CD4-positive, alpha-beta memory T cell (primary cell): ENCODE measurements at regions not wholly inside any gene's neighbourhood (a gene's known extent, or its start where the extent isn't known, plus 50 kb on each side); places are given as distances from the start of the nearest gene placed in this dataset.

Experiments
- CTCF ChIA-PET: fragments of 350-600 bp; sonication (Branson Sonifier 250); formaldehyde crosslinking; loops from one replicate; lab custom pipeline; 2021; ENCODE audit warnings: inconsistent platforms; ENCODE audit not compliant: partially characterized antibody; lab: Charles Lee
- POLR2A ChIA-PET: fragments of 350-600 bp; sonication (Branson Sonifier 250); formaldehyde crosslinking; loops from one replicate; lab custom pipeline; 2021; ENCODE audit not compliant: partially characterized antibody; lab: Charles Lee
- DNase-seq, 5 donors: peaks; one replicate each; pipeline versions ENCODE4 v3.0.0 to v3.0.0-alpha.2; 2020 to 2022; ENCODE audit warnings: mixed read lengths in 1 of 5
- H3K27ac ChIP-seq: one replicate; pipeline ENCODE4 v1.7.0; 2013; ENCODE audit warnings: low read depth, low read length
- H3K27me3 ChIP-seq: 2 replicates; pipeline ENCODE4 v1.7.0; 2013; ENCODE audit warnings: mild to moderate bottlenecking, low read length, moderate library complexity; ENCODE audit not compliant: insufficient read depth
- H3K36me3 ChIP-seq: 2 replicates; pipeline ENCODE4 v1.7.0; 2013; ENCODE audit warnings: mild to moderate bottlenecking, low read length, moderate library complexity; ENCODE audit not compliant: insufficient read depth
- H3K4me1 ChIP-seq: 2 replicates; pipeline ENCODE4 v1.7.0; 2013; ENCODE audit warnings: mild to moderate bottlenecking, low read length, moderate library complexity; ENCODE audit not compliant: insufficient read depth
- H3K4me3 ChIP-seq, 2 donors: one replicate each; pipeline ENCODE4 v1.7.0; 2013; ENCODE audit warnings: low read length in 2 of 2, mild to moderate bottlenecking in 1 of 2
- H3K9me3 ChIP-seq, 2 donors: one replicate each; pipeline ENCODE4 v1.7.0; 2013; ENCODE audit warnings: low read length in 2 of 2, control low read depth in 1 of 2; ENCODE audit not compliant: control insufficient read depth in 1 of 2
- H3K27ac Mint-ChIP-seq, 7 donors: one replicate each; pipeline ENCODE4 v1.8.0; 2020 to 2021; ENCODE audit warnings: mixed read lengths in 7 of 7, mild to moderate bottlenecking in 6 of 7, inconsistent platforms in 3 of 7, moderate library complexity in 3 of 7
- H3K27me3 Mint-ChIP-seq, 2 donors: one replicate each; pipeline ENCODE4 v1.8.0; 2020 to 2021; ENCODE audit warnings: mixed read lengths in 2 of 2
- H3K36me3 Mint-ChIP-seq, 2 donors: one replicate each; pipeline ENCODE4 v1.8.0; 2020 to 2021; ENCODE audit warnings: mixed read lengths in 2 of 2, inconsistent platforms in 1 of 2, mild to moderate bottlenecking in 1 of 2
- H3K4me1 Mint-ChIP-seq, 4 donors: one replicate each; pipeline ENCODE4 v1.8.0; 2020 to 2021; ENCODE audit warnings: mixed read lengths in 4 of 4, mild to moderate bottlenecking in 1 of 4
- H3K4me3 Mint-ChIP-seq, 8 donors: one replicate each; pipeline ENCODE4 v1.8.0; 2020 to 2021; ENCODE audit warnings: mixed read lengths in 8 of 8, mild to moderate bottlenecking in 7 of 8, moderate library complexity in 6 of 8, inconsistent platforms in 3 of 8
- H3K9me3 Mint-ChIP-seq, 8 donors: one replicate each; pipeline ENCODE4 v1.8.0; 2020 to 2021; ENCODE audit warnings: mixed read lengths in 8 of 8, mild to moderate bottlenecking in 5 of 8, inconsistent platforms in 3 of 8, moderate library complexity in 1 of 8
- intact Hi-C: fragments of 100-400 bp; cut with micrococcal nuclease; formaldehyde crosslinking; loops from one replicate; pipeline ENCODE4 v1.15.1; 2023

GRCh38 chr5:3216386-3216785 lies 379.2 kb upstream of the IRX1 start:
- Mint-ChIP-seq H3K36me3 (no peaks in the 10 kb centered on the region), H3K27ac (no peak overlapping the region), H3K9me3 (peaks cover 0 to 13% (median 1%) of the 10 kb centered on the region in 8 donors), H3K27me3 (no peaks in the 10 kb centered on the region), H3K4me3 (no peak overlapping the region), H3K4me1 (no peaks in the 10 kb centered on the region)
- CTCF ChIA-PET, result no interaction called here
- no peak for DNase-seq
- H3K4me3 ChIP-seq, result no peak overlapping the region
- H3K27me3 ChIP-seq, result no peaks in the 10 kb centered on the region
- intact Hi-C loops, result no loop called here
- H3K9me3 ChIP-seq, result no peaks in the 10 kb centered on the region
- H3K36me3 ChIP-seq, result no peaks in the 10 kb centered on the region
- H3K27ac ChIP-seq, result no peak overlapping the region
- POLR2A ChIA-PET, result no interaction called here
- no peaks in the 10 kb centered on the region for H3K4me1 ChIP-seq

GRCh38 chr5:3214838-3215374 lies 380.7 kb upstream of the IRX1 start:
- Histone ChIP-seq H3K4me3 (no peak overlapping the region), H3K36me3 (no peaks in the 10 kb centered on the region), H3K4me1 (no peaks in the 10 kb centered on the region), H3K9me3 (no peaks in the 10 kb centered on the region), H3K27ac (no peak overlapping the region), H3K27me3 (no peaks in the 10 kb centered on the region)
- H3K4me3 Mint-ChIP-seq, result no peak overlapping the region
- no peak for DNase-seq
- intact Hi-C loops, result no loop called here
- CTCF ChIA-PET, result no interaction called here
- H3K4me1 Mint-ChIP-seq, result no peaks in the 10 kb centered on the region
- H3K36me3 Mint-ChIP-seq, result no peaks in the 10 kb centered on the region
- H3K27ac Mint-ChIP-seq, result no peak overlapping the region
- H3K9me3 Mint-ChIP-seq, result peaks cover 0 to 13% (median 0%) of the 10 kb centered on the region in 8 donors
- no peaks in the 10 kb centered on the region for H3K27me3 Mint-ChIP-seq
- POLR2A ChIA-PET, result no interaction called here

- no peaks in the 10 kb centered on the region for H3K4me1 Mint-ChIP-seq
- POLR2A ChIA-PET, result no interaction called here
- no peaks in the 10 kb centered on the region for H3K36me3 Mint-ChIP-seq
- no peak overlapping the region for H3K4me3 Mint-ChIP-seq
- no peak overlapping the region for H3K27ac Mint-ChIP-seq
- Histone ChIP-seq H3K27ac (no peak overlapping the region), H3K36me3 (no peaks in the 10 kb centered on the region), H3K4me3 (no peak overlapping the region), H3K27me3 (no peaks in the 10 kb centered on the region), H3K9me3 (no peaks in the 10 kb centered on the region), H3K4me1 (no peaks in the 10 kb centered on the region)
- peaks cover 0 to 13% (median 0%) of the 10 kb centered on the region in 8 donors for H3K9me3 Mint-ChIP-seq
- H3K27me3 Mint-ChIP-seq, result no peaks in the 10 kb centered on the region
- no peak for DNase-seq
- intact Hi-C loops, result no loop called here
- CTCF ChIA-PET, result no interaction called here
These were observed 381.2 kb upstream of the IRX1 start for GRCh38 chr5:3214396-3214795.

GRCh38 chr5:3212869-3213268 lies 382.8 kb upstream of the IRX1 start:
- Mint-ChIP-seq H3K27me3 (no peaks in the 10 kb centered on the region), H3K9me3 (peaks cover 0 to 10% (median 2%) of the 10 kb centered on the region in 8 donors), H3K36me3 (no peaks in the 10 kb centered on the region), H3K4me1 (no peaks in the 10 kb centered on the region), H3K4me3 (no peak overlapping the region), H3K27ac (no peak overlapping the region)
- H3K36me3 ChIP-seq, result no peaks in the 10 kb centered on the region
- H3K4me3 ChIP-seq, result no peak overlapping the region
- intact Hi-C loops, result no loop called here
- no peaks in the 10 kb centered on the region for H3K9me3 ChIP-seq
- no peaks in the 10 kb centered on the region for H3K27me3 ChIP-seq
- H3K4me1 ChIP-seq, result no peaks in the 10 kb centered on the region
- DNase-seq, result no peak
- ChIA-PET POLR2A (no interaction called here), CTCF (no interaction called here)
- no peak overlapping the region for H3K27ac ChIP-seq

GRCh38 chr5:3210531-3210930 lies 385.1 kb upstream of the IRX1 start:
- ChIA-PET POLR2A (no interaction called here), CTCF (no interaction called here)
- Mint-ChIP-seq H3K4me1 (no peaks in the 10 kb centered on the region), H3K9me3 (peaks cover 0 to 7% (median 2%) of the 10 kb centered on the region in 8 donors), H3K36me3 (no peaks in the 10 kb centered on the region), H3K27ac (no peak overlapping the region), H3K27me3 (no peaks in the 10 kb centered on the region), H3K4me3 (no peak overlapping the region)
- Histone ChIP-seq H3K4me3 (no peak overlapping the region), H3K4me1 (no peaks in the 10 kb centered on the region), H3K36me3 (no peaks in the 10 kb centered on the region), H3K9me3 (no peaks in the 10 kb centered on the region), H3K27me3 (no peaks in the 10 kb centered on the region), H3K27ac (no peak overlapping the region)
- intact Hi-C loops, result no loop called here
- DNase-seq, result no peak

GRCh38 chr5:3209918-3210317 lies 385.7 kb upstream of the IRX1 start:
- Histone ChIP-seq H3K27ac (no peak overlapping the region), H3K9me3 (no peaks in the 10 kb centered on the region), H3K36me3 (no peaks in the 10 kb centered on the region), H3K4me3 (no peak overlapping the region), H3K4me1 (no peaks in the 10 kb centered on the region), H3K27me3 (no peaks in the 10 kb centered on the region)
- intact Hi-C loops, result no loop called here
- Mint-ChIP-seq H3K27ac (no peak overlapping the region), H3K36me3 (no peaks in the 10 kb centered on the region), H3K4me3 (no peak overlapping the region), H3K27me3 (no peaks in the 10 kb centered on the region), H3K9me3 (peaks cover 0 to 10% (median 3%) of the 10 kb centered on the region in 8 donors), H3K4me1 (no peaks in the 10 kb centered on the region)
- ChIA-PET CTCF (no interaction called here), POLR2A (no interaction called here)
- DNase-seq, result no peak

GRCh38 chr5:3202570-3202969 lies 393.1 kb upstream of the IRX1 start:
- ChIA-PET POLR2A (no interaction called here), CTCF (no interaction called here)
- Mint-ChIP-seq H3K4me1 (peaks cover 0 to 7% (median 4%) of the 10 kb centered on the region in 4 donors), H3K9me3 (peaks cover 0 to 8% (median 3%) of the 10 kb centered on the region in 8 donors), H3K27ac (no peak overlapping the region), H3K27me3 (peaks cover 0 to 7% of the 10 kb centered on the region in 2 donors), H3K36me3 (no peaks in the 10 kb centered on the region), H3K4me3 (no peak overlapping the region)
- Histone ChIP-seq H3K36me3 (no peaks in the 10 kb centered on the region), H3K27ac (no peak overlapping the region), H3K4me1 (no peaks in the 10 kb centered on the region), H3K9me3 (no peaks in the 10 kb centered on the region), H3K4me3 (no peak overlapping the region), H3K27me3 (no peaks in the 10 kb centered on the region)
- intact Hi-C loops, result no loop called here
- no peak for DNase-seq

GRCh38 chr5:3201941-3202340 lies 393.7 kb upstream of the IRX1 start:
- Histone ChIP-seq H3K4me1 (no peaks in the 10 kb centered on the region), H3K27ac (no peak overlapping the region), H3K9me3 (no peaks in the 10 kb centered on the region), H3K36me3 (no peaks in the 10 kb centered on the region), H3K27me3 (no peaks in the 10 kb centered on the region), H3K4me3 (no peak overlapping the region)
- H3K27ac Mint-ChIP-seq, result no peak overlapping the region
- H3K9me3 Mint-ChIP-seq, result peaks cover 0 to 8% (median 3%) of the 10 kb centered on the region in 8 donors
- peaks cover 0 to 7% of the 10 kb centered on the region in 2 donors for H3K27me3 Mint-ChIP-seq
- POLR2A ChIA-PET, result no interaction called here
- intact Hi-C loops, result no loop called here
- DNase-seq, result no peak
- CTCF ChIA-PET, result no interaction called here
- peaks cover 2 to 7% (median 4%) of the 10 kb centered on the region in 4 donors for H3K4me1 Mint-ChIP-seq
- no peaks in the 10 kb centered on the region for H3K36me3 Mint-ChIP-seq
- no peak overlapping the region for H3K4me3 Mint-ChIP-seq
